ENCODE measurements at regions not wholly inside any gene's neighbourhood (a gene's known extent, or its start where the extent isn't known, plus 50 kb on each side); places are given as distances from the start of the nearest gene placed in this dataset.
A peak's percentile ranks its signal among the peaks of the same experiment; 100 is the strongest.

DNA sequence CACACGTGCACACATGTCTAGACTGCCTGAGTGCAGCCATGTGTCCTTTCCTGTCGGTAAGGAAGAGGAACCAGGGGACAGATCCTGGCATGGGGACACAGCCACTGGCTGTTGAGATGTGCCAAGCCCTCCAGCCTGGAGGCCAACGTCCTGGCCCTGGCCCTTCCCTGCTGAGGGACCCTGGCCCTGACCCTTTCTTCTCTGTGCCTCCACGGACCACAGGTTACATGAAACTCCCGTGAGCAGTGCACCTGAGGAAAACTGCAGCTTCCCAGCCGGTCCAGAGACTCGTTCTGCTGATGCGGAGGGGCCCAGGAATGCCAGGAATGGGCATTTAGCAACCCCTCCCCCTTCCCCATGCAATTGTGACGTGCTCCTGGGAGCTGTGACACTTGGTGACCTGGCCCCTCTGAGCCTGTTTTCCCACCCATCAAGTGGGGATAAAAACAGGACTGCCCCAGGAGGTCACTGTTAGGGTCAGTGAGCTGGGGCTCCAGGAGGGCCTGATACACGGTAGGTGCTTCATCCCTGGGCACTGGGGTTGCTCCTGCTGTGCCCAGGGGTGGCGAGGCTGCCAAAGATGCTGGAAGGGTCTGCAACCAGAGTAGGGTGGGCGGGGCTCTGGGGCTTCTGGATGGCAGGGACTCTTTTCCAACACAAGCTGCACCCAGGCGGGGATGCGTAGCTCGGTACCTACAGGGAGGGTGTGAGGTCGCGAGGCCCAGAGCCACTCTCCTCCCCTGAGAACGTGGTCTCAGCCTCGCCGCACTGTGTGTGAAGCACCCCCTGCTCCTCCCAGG is 151.5 kb downstream of the C9orf50 start:
- DNase-seq (ENCODE audit: low spot score): no peak
- TF ChIP-seq, protein P1, sequence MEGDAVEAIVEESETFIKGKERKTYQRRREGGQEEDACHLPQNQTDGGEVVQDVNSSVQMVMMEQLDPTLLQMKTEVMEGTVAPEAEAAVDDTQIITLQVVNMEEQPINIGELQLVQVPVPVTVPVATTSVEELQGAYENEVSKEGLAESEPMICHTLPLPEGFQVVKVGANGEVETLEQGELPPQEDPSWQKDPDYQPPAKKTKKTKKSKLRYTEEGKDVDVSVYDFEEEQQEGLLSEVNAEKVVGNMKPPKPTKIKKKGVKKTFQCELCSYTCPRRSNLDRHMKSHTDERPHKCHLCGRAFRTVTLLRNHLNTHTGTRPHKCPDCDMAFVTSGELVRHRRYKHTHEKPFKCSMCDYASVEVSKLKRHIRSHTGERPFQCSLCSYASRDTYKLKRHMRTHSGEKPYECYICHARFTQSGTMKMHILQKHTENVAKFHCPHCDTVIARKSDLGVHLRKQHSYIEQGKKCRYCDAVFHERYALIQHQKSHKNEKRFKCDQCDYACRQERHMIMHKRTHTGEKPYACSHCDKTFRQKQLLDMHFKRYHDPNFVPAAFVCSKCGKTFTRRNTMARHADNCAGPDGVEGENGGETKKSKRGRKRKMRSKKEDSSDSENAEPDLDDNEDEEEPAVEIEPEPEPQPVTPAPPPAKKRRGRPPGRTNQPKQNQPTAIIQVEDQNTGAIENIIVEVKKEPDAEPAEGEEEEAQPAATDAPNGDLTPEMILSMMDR (IDR thresholded peaks at IDR 0.05): no peak
- Histone ChIP-seq H3K27ac (no peak overlapping the region), H3K4me3 (no peak overlapping the region)

DNA sequence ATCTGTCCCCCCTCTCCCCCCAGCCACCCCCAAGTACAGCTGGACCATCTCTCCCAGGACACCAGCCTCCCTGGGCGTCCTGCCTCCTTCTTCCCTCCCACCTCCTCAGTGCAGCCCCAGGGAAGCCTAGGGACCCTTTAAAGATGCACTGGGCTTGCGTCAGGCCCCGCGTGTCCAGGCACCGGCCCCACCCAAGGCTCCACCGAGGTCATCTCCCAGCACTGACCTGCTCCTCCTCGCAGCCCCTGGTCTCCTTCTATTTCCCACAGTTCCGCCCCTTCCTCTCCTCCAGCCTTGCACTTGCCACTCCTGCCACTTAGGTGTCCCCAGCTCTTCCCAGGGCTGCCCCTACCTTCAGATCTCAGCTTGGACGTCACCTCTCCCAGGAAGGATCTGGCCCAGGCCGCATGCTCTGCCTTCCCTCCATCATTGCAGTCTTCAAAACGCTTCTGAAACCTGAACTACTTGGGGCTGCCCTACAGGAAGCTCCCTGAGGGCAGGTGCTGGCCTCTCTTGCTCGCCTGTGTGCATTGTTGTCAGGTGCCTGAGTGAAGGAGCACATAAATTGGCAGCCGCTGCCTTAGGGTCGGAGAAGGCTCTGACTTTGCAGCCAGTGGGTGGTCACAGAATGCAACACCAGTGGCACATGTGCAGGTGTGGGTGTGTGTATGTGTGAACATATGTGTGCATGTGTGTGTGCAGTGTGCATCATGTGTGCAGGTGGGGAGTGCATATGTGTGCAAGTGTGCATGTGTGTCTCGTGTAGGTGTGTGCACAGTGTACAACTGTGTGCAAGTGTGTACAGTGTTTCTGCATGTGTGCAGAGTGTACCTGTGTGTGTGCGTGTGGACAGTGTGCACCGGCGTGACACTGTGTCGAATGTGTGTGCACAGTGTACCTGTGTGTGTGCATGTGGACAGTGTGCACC is 152.9 kb downstream of the C9orf50 start:
- no peak overlapping the region for H3K4me3 ChIP-seq
- no peak for DNase-seq (ENCODE audit: low spot score)
- no peak overlapping the region for H3K27ac ChIP-seq
- TF ChIP-seq, protein P1 (IDR thresholded peaks at IDR 0.05): no peak

DNA sequence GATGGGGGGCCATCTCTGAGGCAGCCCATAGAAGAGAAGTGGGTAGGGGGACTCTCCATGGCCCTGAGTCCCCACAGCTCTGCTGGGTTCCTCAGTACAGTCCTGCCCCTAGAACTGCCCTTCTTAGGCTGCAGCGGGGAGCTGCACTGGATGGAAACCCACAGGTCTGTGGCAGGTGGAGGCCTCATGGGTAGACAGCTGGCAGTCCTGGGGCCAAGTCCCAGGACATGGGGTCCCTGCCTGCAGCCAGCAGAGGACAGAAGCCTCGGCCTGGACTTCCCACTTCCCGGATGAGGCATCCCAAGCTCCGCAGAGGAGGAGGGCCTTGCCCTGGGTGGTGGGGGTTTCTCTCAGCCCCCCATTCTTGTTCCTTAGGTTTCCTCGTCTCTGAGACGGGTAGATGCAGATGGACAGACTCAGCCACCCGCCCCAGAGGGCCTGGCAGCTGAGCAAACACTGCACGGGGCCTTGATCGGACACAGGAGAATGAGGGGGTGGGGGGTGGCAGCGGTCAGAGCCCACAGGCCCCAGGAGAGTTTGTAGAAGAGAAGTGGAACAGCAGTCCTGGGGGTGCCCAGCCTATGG is 153.8 kb downstream of the C9orf50 start:
- H3K27ac ChIP-seq: no peak overlapping the region
- DNase-seq (ENCODE audit: low spot score): no peak
- TF ChIP-seq, protein P1 (IDR thresholded peaks at IDR 0.05): no peak

GRCh38 chr9:129465834-129466535 is 154.9 kb downstream of the C9orf50 start:
- no peak for DNase-seq (ENCODE audit: low spot score)
- TF ChIP-seq, protein P1 (IDR thresholded peaks at IDR 0.05): no peak

More for the DNA sequence above, 153.8 kb downstream of the C9orf50 start:
- H3K4me3 ChIP-seq: no peak overlapping the region

GRCh38 chr9:129464972-129465833 is 155.7 kb downstream of the C9orf50 start:
- Histone ChIP-seq H3K4me3 (no peak overlapping the region), H3K27ac (peak overlapping the region in 1 of 2 donors; percentile 40)
- DNase-seq (ENCODE audit: low spot score): no peak
- TF ChIP-seq, protein P1 (IDR thresholded peaks at IDR 0.05): no peak

More at GRCh38 chr9:129465834-129466535, 154.9 kb downstream of the C9orf50 start:
- H3K4me3 ChIP-seq: no peak overlapping the region
- H3K27ac ChIP-seq: peak overlapping the region in 1 of 2 donors; percentile 40

GRCh38 chr9:129463994-129464393 is 156.9 kb downstream of the C9orf50 start:
- no peak for DNase-seq (ENCODE audit: low spot score)
- H3K27ac ChIP-seq: no peak overlapping the region

More at GRCh38 chr9:129463994-129464393, 156.9 kb downstream of the C9orf50 start:
- TF ChIP-seq, protein P1 (IDR thresholded peaks at IDR 0.05): no peak
- H3K4me3 ChIP-seq: no peak overlapping the region

Measured in coronary artery (tissue), 2 donors.